HG02763 (cell line): ENCODE measurements at regions not wholly inside any gene's neighbourhood (a gene's known extent, or its start where the extent isn't known, plus 50 kb on each side); places are given as distances from the start of the nearest gene placed in this dataset.
"Not testable (repeated sequence)": the region's sequence is repeated elsewhere in the genome, so short reads cannot be mapped to it uniquely, and the experiment has no call there.

ENCODE experiments used
- ATAC-seq: cut with Tn5 transposase; IDR thresholded peaks from one replicate; pipeline ENCODE4 v1.9.1; 2021; ENCODE audit warnings: mild to moderate bottlenecking, moderate library complexity; ENCODE audit not compliant: unreplicated experiment

GRCh38 chr18:70641156-70641775 lies 352.4 kb downstream of the SOCS6 start:
- no peak for ATAC-seq

DNA sequence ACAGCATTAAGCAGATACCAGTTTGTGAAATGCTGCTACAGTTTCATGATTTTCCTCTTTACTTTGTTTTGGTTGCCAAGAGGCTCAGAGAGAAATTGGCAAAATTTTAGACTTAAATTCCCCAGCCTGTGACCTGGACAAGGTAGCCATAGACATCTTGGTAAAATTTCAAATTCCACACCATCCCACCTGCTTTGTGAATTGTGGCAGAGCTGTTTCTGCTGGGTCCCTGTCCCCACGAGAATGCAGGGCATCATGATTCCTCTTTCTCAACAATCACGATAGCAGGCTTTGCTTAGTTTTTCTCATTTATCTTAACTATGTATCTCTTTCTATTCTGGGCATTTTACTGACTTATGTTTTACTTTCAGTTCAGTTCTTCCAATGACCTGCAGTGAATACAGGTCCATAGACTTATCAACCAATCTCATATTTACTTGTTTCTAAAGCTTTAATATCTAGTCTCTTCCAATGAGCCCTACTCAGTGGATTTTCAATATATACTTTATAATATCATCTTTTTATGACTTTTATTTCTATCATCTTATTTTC lies 351.6 kb downstream of the SOCS6 start:
- no peak for ATAC-seq

DNA sequence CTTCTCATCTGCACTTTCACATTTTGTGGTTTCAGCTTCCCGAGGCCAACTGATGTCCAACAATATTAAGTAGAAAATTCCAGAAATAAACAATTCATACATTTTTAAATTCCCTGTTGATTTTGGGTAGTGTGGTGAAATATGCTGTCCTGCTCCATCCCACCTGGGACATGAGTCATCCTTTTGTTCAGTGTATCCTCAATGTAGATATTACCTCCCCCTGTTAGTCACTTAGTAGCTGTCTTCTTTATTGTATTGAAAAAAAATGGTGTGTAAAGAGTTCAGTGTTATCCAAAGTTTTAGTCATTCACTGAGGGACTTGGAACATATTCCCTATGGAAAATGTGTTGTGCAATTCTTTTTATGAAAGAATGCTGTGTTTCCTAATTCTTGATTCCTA lies 348.1 kb downstream of the SOCS6 start:
- ATAC-seq, result no peak

- no peak for ATAC-seq
Observed at GRCh38 chr18:70634576-70635147, 345.8 kb downstream of the SOCS6 start.

DNA sequence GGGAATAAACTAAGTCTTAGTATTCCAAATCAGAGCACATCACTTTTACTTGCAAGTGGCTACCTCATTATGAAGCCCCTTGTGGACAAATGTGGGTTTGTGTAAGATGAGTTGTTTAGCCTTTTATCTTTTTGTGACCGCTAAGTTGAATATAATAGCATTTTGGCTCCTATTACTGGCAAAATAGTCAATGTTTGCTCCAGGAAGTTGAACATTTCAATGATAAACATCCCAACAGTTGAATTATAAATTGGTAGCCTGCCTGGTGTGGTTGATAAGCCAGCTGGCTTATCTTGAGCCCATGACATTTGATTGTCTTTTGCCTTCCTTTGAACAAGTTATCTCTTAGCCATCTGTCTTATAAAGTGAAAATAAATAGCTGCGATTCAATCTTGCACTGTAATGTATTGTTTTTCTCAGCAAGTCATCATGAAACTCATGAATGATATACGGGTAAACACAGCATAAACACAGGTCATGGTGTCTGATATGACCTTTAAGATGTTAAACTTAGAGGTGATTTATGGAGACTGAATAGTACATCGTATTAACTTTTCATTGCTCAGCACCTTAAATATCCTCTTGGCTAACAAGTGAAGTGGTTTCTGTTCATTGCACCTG lies 338.4 kb downstream of the SOCS6 start:
- ATAC-seq, result no peak

- no peak for ATAC-seq
Observed at GRCh38 chr18:70622622-70623419, 334.0 kb downstream of the SOCS6 start.

- no peak for ATAC-seq
Observed at GRCh38 chr18:70621710-70622109, 332.9 kb downstream of the SOCS6 start.

DNA sequence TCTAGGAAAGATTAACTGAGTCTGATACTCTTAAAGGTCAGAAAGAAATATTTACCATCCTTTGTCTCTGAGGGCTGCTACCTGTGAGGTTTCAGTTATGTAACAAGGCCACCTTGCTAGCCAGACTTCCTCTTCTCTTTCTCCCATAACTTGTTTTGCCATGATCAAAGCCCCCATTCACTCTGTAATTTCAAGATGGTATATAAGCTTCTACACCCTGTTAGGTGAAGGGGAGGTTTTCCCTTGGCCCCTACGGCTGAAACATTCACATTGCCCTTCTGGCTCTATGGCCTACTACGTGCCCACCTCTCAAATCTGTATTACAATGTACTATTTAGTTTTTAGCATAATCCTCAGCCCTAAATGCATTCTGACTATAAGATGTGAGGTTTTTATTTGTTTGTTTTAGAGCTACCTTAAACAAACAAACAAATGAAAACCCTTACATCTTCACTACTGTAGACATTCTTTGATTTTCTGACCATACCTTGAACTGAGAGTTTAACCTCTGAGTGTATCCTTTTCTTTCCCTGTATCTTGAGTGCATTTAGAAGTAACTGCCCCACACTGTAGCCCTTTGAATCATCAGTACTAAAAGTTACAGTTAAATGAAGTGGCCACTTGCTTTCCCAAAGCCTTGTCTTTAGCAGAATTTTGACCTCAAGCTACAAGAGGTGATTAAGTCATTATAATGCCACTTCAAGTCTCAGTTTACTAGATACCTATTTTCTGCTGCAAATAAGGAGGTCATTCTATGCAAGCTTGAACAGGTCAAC lies 332.2 kb downstream of the SOCS6 start:
- no peak for ATAC-seq

DNA sequence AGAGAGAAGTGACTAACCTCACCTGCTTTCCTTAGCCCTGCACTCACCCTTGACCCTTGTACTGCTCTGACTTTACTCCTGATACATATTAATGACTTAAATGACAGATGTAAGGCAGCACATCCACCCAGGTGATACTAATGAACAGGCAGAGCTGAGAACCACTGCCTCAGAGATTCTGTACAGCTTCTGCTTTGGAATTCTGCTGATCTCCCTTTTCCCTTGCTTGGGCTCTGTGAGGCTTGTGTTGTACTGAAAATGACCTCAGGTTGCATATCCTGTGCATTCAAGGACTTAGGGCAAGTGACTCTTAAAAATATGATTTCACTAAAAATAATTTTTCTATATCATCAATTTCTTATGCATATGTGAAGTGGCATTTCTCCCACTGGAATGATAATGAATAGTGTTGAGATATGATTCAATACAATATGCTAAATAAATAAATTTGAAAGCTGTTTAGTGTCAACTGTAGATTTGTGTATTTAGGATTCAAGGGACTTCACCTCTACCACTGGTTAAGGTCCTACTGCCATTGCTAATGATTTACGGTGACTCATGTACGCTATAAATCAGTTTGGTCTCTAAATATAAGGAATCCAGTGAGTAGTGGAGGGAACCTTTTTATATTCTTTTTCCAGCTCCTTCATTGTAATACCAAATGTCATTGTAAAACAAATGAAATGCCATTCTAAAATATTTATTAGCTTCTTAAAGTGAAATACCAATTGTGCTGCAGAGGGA lies 328.3 kb downstream of the SOCS6 start:
- no peak for ATAC-seq

- no peak for ATAC-seq
Observed at GRCh38 chr18:70600225-70600925, 311.5 kb downstream of the SOCS6 start.

- no peak for ATAC-seq
Observed at GRCh38 chr18:70598406-70598805, 309.6 kb downstream of the SOCS6 start.

DNA sequence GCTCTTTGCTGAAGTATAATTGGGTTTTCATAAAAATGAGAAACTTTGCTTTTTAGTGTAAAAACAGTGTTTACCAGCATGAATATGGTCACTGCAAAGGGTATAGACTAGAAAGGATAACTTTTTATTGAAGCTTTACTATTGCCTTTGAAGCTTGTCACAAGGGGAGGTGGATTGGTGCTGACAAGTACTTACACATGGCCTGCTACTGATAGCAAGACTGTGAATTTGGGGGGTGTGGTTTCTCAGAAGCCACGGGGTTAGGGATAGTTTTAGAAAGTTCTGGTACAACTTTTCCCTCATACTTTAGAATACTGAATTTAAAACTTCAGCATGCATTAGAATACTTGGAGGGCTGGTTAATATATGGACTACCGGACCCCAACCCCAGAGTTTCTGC lies 294.1 kb downstream of the SOCS6 start:
- no peak for ATAC-seq

DNA sequence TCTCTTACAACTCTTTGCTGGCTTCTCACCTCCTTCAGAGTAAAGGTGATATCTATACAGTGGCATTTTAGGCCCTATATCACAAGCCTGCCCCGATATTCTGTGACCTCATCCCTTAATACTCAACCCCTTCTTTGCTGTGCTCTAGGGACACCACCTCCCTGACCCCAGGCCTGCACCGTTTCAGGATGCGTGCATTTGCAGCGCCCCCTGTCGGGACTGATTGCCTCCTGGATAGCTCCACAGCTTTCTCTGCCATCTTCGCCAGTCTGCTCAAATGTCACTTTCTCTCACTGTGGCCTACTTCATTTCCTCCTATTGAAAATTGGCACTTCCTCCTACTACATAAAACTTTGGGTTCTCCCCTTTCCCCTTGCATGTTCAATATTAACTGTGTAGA lies 289.6 kb downstream of the SOCS6 start:
- ATAC-seq, result no peak

DNA sequence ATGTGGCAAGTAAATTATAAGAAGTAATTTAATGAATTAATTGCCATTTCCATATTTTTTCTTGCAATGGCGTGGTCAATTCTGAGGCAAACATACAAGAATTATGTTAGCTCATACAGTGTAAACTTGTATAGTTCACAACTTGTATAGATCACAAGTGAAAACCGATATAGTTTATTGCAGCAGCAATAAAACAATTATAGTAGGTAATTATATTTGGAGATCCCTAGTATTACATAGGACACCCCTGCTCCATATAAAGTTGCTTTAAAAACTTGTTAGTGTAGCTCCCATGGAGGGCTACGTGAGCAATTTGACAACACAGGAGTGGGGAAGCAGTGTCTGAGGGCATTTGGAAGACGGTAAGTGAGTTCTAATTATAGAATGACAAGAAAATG lies 288.2 kb downstream of the SOCS6 start:
- no peak for ATAC-seq

DNA sequence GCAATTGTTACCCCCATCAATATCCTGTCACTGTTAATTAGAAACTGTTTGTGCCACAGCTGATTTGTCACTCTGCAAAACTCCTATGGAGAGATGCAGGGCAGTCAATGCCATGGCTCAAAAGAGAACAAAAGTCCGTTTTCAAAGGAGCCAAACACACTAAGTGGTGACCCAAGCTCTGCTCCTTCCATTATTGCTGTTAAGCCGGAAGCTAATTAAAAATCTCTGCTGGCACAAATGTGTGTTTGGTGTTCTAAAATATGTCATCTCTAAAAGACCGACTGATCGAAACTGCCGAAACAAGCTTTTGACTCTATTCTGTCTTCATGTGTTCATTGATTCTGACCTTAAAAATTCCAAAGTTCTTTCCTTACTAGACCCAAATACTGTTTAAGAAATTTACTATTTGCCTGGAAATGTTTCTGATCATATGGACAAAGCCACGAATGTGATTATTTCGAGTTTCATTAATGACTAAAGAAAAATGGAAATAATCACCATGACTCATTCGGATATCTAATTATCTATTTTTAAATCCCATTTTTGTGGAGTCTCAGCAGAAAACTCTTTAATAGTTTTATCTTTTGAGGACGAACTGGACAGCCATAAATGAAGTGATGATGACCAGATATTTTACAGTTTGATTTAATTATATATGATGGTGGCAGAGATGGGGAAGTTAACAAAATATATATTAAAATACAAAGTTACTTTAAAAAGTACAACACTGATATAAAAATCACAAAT lies 287.6 kb downstream of the SOCS6 start:
- ATAC-seq, result no peak

DNA sequence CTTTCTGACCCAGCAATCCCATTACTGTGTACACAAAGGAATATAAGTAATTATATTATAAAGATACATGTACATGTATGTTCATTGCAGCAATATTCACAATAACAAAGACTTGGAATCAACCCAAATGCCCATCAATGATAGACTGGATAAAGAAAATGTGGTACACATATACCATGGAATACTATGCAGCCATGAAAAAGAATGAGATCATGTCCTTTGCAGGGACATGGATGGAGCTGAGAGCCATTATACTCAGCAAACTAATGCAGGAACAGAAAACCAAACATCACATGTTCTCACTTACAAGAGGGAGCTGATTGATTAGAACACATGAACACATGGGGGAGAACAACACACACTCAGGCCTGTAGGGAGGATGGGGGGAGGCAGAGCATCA lies 286.1 kb downstream of the SOCS6 start:
- ATAC-seq, result not testable (repeated sequence)

DNA sequence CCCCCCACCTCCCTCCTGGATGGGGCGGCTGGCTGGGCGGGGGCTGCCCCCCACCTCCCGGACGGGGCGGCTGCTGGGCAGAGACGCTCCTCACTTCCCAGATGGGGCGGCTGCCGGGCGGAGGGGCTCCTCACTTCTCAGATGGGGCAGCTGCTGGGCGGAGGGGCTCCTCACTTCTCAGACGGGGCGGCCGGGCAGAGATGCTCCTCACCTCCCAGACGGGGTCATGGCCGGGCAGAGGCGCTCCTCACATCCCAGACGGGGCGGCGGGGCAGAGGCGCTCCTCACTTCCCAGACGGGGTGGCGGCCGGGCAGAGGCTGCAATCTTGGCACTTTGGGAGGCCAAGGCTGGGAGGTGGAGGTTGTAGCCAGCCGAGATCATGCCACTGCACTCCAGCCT lies 280.8 kb downstream of the SOCS6 start:
- ATAC-seq, result not testable (repeated sequence)

- no peak for ATAC-seq
Observed at GRCh38 chr18:70559446-70559845, 270.6 kb downstream of the SOCS6 start.

DNA sequence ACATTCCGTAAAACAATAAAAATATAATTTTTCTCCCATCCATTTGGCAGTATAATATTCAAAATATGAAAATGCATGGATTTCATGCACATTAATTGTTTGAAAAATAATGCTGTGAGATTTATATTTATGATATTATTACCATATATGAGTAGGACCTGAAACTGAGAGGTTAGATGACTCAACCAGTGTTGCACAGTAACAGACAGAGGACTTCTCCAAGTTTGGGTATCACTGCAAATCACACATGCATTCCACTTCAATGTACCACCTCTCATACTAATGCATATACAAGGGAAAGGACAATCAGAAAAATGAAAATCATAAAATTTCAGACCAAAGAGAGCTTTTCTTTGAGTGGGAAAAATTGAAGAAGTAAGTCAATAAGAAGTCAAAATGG lies 269.5 kb downstream of the SOCS6 start:
- ATAC-seq, result no peak
